Stimulated activated CD4-positive, alpha-beta T cell treated with anti-CD3 and anti-CD28 coated beads, Interleukin-4, amount 100 ng/mL, for 48 hours (primary cell): ENCODE measurements at regions not wholly inside any gene's neighbourhood (a gene's known extent, or its start where the extent isn't known, plus 50 kb on each side); places are given as distances from the start of the nearest gene placed in this dataset.

Experiments
- DNase-seq, 2 donors: peaks; one replicate each; pipeline ENCODE4 v3.0.0-alpha.2; 2020; ENCODE audit warnings: low read depth in 2 of 2

DNA sequence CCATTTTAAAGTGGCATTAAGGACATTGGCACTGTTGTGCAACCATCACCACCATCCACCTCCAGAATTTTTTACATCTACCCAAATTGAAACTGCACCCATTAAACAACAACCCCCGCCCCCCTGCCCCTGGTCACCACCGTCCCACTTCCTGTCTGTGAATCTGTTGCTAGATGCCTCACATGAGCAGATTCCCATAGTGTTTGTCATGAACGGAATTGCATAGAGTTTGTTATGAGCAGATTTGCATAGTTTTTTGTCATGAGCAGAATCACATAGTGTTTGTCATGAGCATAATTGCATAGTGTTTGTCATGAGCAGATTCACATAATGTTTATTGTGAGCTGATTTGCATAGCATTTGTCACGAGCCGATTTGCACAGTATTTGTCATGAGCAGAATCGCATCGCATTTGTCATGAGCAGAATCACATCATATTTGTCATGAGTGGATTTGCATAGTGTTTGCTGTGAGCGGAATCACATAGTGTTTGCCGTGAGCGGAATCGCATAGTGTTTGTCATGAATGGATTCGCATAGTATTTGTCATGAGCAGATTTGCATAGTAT is 54.0 kb upstream of the GTF3A start:
- no peak for DNase-seq

DNA sequence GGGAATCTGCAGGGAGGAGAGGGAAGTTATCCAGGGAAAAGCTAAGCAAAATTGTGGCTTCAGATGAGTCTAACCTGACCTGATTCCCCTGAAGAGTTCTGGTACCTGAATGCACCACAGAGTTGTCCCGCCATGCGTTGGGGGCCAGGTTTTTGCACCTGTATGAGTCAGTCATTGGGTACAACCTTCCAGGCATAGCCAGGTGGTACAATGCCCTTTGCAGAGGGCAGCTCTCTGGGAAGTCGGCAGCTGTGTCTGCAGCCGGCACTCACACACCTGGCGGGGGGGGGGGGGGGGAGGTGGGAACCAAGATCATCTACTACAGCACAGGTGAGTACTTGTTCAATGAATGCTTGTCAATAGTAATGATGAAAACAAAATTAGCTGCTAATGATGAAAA is 52.5 kb upstream of the GTF3A start:
- no peak for DNase-seq

GRCh38 chr13:27372896-27373295 is 51.5 kb upstream of the GTF3A start:
- no peak for DNase-seq

DNA sequence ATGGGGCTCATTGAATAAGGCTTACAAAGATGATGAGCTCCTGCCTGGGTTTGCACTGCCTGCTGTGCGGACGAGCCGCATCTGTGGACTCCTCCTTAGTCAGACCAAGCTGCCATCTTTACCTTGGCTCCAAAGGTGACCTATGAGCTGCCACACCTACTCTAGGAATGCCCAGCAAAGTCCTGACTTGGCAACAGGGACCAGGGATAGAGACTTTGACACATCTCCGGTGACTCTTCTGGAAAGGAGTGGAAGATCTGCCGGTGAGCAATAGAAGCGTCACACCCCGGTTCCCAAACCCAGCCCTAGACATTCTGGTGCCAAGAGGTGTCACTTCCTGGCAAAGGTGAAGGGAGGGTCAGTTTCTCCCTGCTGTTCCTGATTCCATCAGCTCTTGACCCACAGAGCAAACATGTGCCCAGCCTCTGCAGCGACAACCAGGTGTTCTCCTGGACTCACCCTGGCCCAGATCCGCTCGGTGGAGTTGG is 50.2 kb upstream of the GTF3A start:
- no peak for DNase-seq
